Transverse colon (tissue), 4 donors: ENCODE measurements at regions not wholly inside any gene's neighbourhood (a gene's known extent, or its start where the extent isn't known, plus 50 kb on each side); places are given as distances from the start of the nearest gene placed in this dataset.

ENCODE experiments used
- POLR2A ChIP-seq: fragments of 450-650 bp; IDR thresholded peaks from one replicate; pipeline ENCODE4 v1.6.1; 2016; ENCODE audit warnings: antibody characterized with exemption, mild to moderate bottlenecking, moderate library complexity
- POLR2AphosphoS5 ChIP-seq, 3 donors: sonication (generic); formaldehyde crosslinking; IDR thresholded peaks; one replicate each; pipeline ENCODE4 v1.6.1; 2016; ENCODE audit warnings: antibody characterized with exemption in 3 of 3
- TF ChIP-seq, protein P1 (sequence below), 5 experiments: fragments of 200-600 bp in 3 of 5; fragments of 450-650 bp in 2 of 5; sonication (generic) in 3 of 5; IDR thresholded peaks; 1 replicate in 2 of 5; 2 replicates in 3 of 5; pipeline ENCODE4 v1.5.1; 2016 to 2017; ENCODE audit warnings: antibody characterized with exemption in 5 of 5, inconsistent platforms in 3 of 5, mild to moderate bottlenecking in 2 of 5, moderate library complexity in 1 of 5

DNA sequence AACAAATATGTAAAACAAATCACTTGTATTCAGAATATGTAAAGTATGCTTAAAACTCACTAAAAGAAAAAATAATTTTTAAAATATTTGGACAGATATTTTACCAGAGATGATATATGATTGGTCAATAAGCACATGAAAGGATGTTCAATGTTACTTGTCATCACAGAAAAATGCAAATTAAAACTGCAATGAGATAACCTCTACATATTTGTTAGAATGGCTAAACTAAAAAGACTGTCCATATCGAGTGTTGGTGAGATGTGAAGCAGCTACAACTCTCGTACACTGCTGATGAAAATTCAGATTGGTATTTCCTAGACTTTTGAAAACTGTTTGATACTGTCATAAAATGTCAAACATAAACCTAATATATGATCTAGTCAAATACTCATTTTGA lies 685.1 kb downstream of the DTWD2 start:
- TF ChIP-seq, protein P1, sequence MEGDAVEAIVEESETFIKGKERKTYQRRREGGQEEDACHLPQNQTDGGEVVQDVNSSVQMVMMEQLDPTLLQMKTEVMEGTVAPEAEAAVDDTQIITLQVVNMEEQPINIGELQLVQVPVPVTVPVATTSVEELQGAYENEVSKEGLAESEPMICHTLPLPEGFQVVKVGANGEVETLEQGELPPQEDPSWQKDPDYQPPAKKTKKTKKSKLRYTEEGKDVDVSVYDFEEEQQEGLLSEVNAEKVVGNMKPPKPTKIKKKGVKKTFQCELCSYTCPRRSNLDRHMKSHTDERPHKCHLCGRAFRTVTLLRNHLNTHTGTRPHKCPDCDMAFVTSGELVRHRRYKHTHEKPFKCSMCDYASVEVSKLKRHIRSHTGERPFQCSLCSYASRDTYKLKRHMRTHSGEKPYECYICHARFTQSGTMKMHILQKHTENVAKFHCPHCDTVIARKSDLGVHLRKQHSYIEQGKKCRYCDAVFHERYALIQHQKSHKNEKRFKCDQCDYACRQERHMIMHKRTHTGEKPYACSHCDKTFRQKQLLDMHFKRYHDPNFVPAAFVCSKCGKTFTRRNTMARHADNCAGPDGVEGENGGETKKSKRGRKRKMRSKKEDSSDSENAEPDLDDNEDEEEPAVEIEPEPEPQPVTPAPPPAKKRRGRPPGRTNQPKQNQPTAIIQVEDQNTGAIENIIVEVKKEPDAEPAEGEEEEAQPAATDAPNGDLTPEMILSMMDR (IDR thresholded peaks at IDR 0.05): no peak
- TF ChIP-seq POLR2A: no peak
- no peak for TF ChIP-seq POLR2AphosphoS5 (IDR thresholded peaks at IDR 0.05)
